Jurkat, Clone E6-1 (cell line): ENCODE measurements at regions not wholly inside any gene's neighbourhood (a gene's known extent, or its start where the extent isn't known, plus 50 kb on each side); places are given as distances from the start of the nearest gene placed in this dataset.
"Not testable (repeated sequence)": the region's sequence is repeated elsewhere in the genome, so short reads cannot be mapped to it uniquely, and the experiment has no call there.

Experiments used
- DNase-seq: peaks from one replicate; pipeline ENCODE4 v3.0.0-alpha.2; 2011; ENCODE audit warnings: low read depth, low spot score
- H3K4me3 ChIP-seq: 2 replicates; pipeline ENCODE4 v1.5.1; 2011; ENCODE audit warnings: mild to moderate bottlenecking, low read length, control low read depth, moderate library complexity

GRCh38 chr7:41403291-41403690 is 299.6 kb downstream of the INHBA start:
- DNase-seq: no peak
- no peak overlapping the region for H3K4me3 ChIP-seq

DNA sequence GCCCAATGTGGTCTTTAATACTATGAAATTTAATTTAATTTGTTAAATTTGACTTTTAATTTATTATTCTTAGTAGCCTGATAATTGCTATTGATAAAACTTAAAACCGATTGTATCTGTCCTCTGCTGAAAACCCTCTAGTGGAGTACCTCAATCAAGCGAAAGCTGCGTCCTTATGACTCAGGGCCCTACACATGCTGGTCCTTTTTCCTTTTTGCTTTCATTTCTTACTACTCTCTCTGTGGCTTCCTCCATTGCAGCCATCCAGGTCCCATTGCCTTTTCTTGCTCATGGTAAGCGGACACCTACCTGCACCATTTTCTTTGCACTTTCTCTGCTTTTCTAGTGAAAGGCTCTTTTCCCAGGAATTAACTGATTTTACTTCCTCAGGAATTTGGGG is 301.1 kb downstream of the INHBA start:
- DNase-seq: no peak
- no peak overlapping the region for H3K4me3 ChIP-seq

GRCh38 chr7:41399171-41399570 is 303.7 kb downstream of the INHBA start:
- no peak for DNase-seq
- no peak overlapping the region for H3K4me3 ChIP-seq

GRCh38 chr7:41391818-41392217 is 311.1 kb downstream of the INHBA start:
- H3K4me3 ChIP-seq: no peak overlapping the region
- DNase-seq: no peak

DNA sequence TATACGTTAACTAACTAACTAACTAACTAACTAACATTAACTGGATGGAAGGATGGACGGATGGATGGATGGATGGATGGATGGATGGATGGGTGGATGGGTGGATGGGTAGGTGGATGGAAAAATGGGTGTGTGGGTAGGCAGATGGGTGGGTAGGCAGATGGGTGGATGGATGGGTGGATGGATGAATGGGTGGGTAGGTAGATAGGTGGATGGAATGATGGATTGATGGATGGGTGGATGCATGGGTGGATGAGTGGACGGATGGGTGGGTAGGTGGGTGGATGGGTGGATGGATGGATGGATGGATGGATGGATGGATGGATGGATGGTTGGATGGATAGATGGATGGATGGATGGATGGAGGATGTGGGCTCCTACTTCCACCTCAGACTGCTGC is 314.0 kb downstream of the INHBA start:
- not testable (repeated sequence) for DNase-seq, H3K4me3 ChIP-seq

- DNase-seq: no peak
- no peak overlapping the region for H3K4me3 ChIP-seq
Measured at GRCh38 chr7:41385996-41386395, 316.9 kb downstream of the INHBA start.

- no peak for DNase-seq
- H3K4me3 ChIP-seq: no peak overlapping the region
Measured at GRCh38 chr7:41384418-41384817, 318.5 kb downstream of the INHBA start.

DNA sequence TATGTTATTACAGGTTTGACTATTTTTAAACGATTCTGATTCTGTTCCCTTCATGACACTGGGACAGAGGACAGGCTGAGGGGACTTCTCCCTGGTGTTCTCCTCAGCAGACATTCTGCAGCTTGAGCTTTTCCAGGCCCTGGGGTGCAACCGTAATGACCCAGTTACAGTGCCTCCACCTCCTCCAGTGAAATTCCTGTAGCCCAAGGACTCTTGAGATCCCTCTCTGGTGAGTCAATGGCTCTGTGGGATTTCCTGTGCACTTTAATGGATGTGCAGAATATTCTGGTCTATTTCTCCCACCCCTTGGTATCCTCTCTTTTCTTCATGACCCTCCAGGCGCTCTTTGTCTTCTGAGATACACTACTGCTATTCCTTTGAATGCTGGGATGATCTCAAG is 319.3 kb downstream of the INHBA start:
- no peak for DNase-seq
- no peak overlapping the region for H3K4me3 ChIP-seq

GRCh38 chr7:41378156-41378555 is 324.7 kb downstream of the INHBA start:
- no peak overlapping the region for H3K4me3 ChIP-seq
- DNase-seq: no peak

GRCh38 chr7:41375582-41375981 is 327.3 kb downstream of the INHBA start:
- no peak overlapping the region for H3K4me3 ChIP-seq
- DNase-seq: no peak

DNA sequence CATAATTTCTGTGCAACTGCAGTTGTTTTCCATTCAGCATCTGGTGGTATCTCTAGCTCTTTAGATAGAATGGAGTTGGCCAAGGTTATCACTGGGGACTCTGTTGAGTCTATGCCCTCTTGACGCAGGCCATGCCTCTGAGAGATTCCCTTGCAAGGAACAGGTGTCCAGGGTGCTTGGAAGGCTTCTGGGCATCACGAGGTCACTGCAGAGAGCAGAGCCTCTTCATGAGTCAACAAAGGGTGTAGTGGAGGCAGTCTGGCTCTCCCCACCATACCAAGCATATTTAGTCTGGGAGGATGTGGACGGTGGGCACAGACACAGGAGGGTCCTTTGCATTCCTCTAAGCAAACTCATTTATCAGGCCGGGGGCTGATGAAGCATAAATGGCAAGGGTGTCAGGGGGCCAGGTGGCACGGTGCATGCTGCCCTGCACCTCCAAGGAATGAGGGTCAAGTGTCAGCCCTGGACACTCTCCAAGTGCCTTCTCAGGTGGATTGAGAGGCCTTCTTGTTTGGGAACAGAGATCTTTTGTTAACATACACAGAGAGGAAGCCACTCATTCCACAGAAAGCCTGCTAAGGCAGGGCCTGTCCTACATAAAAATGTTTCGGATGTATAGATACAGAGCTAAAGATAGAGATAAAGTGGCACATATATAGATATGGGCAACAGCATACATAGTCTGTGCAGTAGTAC is 328.6 kb downstream of the INHBA start:
- H3K4me3 ChIP-seq: no peak overlapping the region
- no peak for DNase-seq

DNA sequence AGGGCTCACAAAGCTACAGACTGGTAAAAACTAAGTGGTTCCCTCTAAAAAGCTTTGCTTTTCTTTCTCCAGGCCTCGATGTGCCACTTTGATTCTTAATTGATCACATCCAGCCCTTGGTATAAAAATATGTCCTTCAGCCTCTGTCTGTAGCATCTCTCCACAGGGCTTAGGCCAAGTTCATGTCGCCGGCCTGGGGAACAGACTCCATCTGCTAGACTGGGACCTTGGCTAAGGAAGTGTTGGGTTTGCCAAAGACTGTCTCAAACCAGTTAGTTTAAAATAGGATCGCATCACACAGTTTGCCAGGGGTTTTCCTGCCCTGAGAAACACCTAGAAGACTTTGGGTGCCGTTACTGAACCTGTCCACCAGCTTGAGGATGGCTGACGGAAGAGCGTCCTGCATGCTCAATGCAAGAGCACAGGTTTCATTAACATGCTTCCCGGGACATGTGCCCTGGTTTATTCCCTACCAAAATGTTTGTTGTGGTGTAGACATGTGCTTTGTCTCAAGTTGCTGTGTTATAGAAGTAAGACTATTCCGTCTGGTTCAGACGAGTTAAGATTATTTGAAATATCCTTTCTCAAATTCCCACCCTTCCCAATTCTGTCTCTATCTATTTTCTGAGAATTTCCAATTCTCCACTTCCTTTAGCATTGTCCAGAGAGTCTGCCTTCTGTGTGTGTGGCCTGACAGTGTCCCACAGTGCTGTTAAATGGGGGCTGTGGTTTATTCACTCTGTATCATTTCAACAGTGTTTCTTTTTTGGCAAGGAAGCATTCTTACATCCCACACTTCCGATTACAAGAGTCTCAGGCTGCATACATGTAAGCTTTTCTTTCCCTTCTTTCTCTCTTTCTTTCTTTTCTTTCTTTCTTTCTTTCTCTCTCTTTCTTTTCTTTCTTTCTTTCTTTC is 334.7 kb downstream of the INHBA start:
- no peak overlapping the region for H3K4me3 ChIP-seq
- DNase-seq: no peak

- no peak for DNase-seq
- H3K4me3 ChIP-seq: no peak overlapping the region
Measured at GRCh38 chr7:41351091-41351490, 351.8 kb downstream of the INHBA start.

DNA sequence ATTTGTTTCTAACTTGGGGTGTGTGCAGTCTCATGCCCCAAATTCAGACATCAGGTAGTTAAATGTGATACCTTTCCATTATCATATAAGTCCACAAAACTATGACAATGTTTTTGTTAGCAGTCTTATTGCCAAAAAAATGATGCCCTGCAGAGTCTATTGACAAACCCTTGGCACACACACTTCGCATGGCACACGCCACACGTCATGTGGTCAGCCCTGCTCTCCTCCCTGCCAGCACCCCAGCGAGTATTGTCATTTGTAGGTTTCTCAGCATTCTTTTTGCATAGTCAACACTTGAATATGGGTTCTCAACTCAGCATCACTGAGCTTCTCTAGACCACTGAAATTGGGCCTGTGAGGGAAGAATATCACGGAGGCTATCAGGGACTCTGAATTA is 356.0 kb downstream of the INHBA start:
- H3K4me3 ChIP-seq: no peak overlapping the region
- no peak for DNase-seq

DNA sequence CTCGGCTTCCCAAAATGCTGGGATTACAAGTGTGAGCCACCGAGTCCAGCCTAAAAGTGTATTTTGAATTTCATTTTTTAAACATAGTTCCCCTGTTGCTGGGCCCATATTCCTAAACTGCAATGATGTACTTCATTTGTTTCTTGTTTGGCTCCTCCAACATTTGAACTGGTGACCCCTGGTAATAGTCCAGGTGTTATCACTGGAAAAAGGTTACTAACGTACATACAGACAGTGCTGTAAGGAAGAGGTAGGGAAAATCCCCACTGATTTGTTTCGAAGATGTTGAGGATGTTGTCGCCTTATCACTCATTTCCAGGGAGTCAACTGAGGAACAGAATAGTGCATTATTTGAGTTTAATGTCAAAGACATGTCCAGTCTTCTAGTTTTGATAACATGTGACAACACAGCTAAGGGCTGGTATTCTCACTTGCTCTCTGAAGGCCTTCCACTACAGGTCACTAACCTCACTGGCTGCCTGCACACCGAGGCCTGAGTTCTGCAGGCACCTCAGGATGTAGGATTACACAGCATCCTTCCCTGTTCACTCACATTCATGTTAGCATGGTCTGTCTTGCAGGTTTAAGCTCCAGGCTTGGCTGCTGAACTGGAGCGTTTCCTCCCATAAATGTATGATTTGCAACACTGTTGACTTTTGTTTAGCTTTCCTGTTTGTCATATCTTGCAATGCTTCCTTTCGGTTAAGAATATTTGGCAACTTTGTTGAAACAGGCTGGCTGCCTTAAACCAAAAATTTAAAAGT is 362.8 kb downstream of the INHBA start:
- H3K4me3 ChIP-seq: no peak overlapping the region
- DNase-seq: no peak

DNA sequence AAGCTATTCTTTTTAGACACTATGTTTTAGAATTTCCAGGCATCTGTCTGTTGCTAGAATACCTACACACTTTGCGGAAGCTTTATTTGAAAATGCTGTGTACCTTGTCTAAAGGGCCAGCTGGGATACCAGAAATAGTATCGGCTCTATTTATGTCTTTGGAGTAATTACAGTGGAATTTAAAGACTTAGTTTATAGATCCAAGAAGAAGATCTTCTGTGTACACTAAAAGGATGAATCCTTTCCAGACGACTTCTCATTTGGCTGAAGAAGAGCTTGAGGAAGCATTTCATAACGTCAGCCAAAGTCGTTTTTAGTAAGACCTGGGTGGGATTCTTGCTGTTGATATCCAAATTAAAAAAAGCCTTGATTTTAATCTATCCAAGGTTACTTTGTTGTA is 365.9 kb downstream of the INHBA start:
- no peak for DNase-seq
- no peak overlapping the region for H3K4me3 ChIP-seq

DNA sequence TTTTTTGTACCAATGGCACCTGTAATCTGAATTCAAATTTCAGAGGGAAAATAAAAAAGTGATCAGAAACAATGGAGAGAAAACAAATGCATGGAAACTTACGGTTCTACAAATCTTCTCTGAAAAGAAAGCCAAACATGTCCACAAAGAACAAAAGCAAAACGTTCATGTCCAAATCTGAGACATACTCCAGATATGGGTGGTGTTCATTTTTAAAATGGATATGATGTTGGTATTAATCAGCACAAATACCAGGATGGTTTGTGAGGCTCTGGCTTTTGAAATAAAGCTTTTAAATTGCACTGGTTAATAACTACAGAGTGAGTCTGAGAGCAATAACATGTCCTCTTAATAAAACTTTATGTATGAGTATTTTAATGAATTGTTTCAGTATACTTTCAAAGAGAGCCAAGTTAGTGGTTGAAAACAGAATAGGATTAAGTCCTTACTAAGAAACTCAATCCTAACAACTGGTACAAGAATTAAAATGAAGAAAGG is 366.4 kb downstream of the INHBA start:
- no peak overlapping the region for H3K4me3 ChIP-seq
- DNase-seq: no peak

DNA sequence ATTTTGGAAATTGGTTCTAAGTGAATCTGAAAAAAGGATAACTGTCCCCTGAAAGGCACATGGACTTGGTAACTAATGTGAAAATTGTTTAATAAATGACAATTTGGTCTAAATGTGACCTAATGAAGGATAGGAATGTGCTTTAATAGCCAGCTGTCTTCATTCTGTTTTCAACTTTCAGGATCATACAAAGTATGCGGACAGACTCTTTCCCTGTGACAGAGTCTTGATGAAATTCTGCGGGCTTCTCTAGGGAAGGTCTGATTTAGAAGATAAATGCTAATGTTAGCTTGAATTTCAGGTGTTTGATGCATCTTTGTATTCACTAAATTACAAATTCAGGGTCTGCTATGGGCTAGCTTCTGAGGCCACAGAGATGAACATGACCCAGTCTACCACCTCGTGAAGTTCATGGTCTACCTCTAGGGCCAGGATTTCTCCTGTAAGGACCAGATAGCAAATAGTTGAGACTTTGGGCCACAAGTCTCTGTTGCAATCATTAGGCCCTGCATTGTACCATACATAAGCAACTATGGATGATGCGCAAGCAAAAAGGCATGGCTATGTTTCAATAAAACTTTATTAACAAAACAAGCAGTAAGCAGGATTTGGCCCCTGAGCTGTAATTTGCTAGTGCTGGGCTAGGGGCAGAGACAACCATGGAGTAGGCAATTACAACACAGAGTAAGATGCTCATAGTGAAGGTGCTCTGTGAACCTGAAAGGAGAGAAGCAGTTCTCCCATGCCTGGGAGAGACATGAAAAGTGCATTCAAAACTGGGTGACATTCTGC is 368.6 kb downstream of the INHBA start:
- DNase-seq: no peak
- H3K4me3 ChIP-seq: no peak overlapping the region

DNA sequence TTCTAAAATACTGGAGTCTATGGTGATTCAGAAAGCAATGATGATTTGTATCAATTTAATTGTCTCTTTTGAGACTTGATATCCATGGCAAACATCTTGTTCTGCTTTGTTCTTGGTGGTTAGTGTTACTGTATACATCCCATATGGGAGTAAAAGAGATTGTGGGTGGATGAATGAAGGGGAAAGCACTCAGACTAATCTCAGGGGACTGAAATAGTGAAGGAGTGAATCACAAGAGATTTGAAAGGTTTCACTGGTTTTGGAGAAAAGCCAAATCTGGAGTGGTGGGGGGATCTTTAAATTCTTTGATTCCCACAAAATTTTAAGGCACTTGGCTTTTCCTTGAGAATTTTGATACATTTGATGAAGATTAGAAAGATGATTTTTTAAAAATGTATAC is 369.4 kb downstream of the INHBA start:
- no peak overlapping the region for H3K4me3 ChIP-seq
- DNase-seq: no peak
